Cerebellar cortex (tissue), 1 donor: ENCODE measurements at regions not wholly inside any gene's neighbourhood (a gene's known extent, or its start where the extent isn't known, plus 50 kb on each side); places are given as distances from the start of the nearest gene placed in this dataset.
A peak's percentile ranks its signal among the peaks of the same experiment; 100 is the strongest.

Experiments used
- DNase-seq: peaks from one replicate; pipeline ENCODE4 v3.0.0-alpha.2; 2015; ENCODE audit warnings: low spot score

- no peak for DNase-seq
Observed at GRCh38 chr9:73459817-73460216, 308.2 kb downstream of the ANXA1 start.

- DNase-seq, result no peak
Observed at GRCh38 chr9:73468716-73469115, 317.1 kb downstream of the ANXA1 start.

GRCh38 chr9:73470766-73471165 lies 319.1 kb downstream of the ANXA1 start:
- DNase-seq, result no peak

GRCh38 chr9:73474002-73474600 lies 322.4 kb downstream of the ANXA1 start:
- DNase-seq, result no peak

- DNase-seq, result no peak
Observed at GRCh38 chr9:73474625-73475024, 323.0 kb downstream of the ANXA1 start.

- no peak for DNase-seq
Observed at GRCh38 chr9:73494894-73495293, 343.2 kb downstream of the ANXA1 start.

GRCh38 chr9:73497796-73498195 lies 346.1 kb downstream of the ANXA1 start:
- DNase-seq, result no peak

GRCh38 chr9:73515216-73515615 lies 363.6 kb downstream of the ANXA1 start:
- DNase-seq, result no peak

GRCh38 chr9:73523391-73523790 lies 371.7 kb downstream of the ANXA1 start:
- no peak for DNase-seq

- DNase-seq, result no peak
Observed at GRCh38 chr9:73525350-73525749, 373.7 kb downstream of the ANXA1 start.

GRCh38 chr9:73527521-73527920 lies 375.9 kb downstream of the ANXA1 start:
- no peak for DNase-seq

GRCh38 chr9:73528926-73529325 lies 377.3 kb downstream of the ANXA1 start:
- DNase-seq, result no peak

- no peak for DNase-seq
Observed at GRCh38 chr9:73529666-73530065, 378.0 kb downstream of the ANXA1 start.

GRCh38 chr9:73531051-73531532 lies 379.4 kb downstream of the ANXA1 start:
- no peak for DNase-seq

- no peak for DNase-seq
Observed at GRCh38 chr9:73531658-73532057, 380.0 kb downstream of the ANXA1 start.

GRCh38 chr9:73532985-73533384 lies 381.3 kb downstream of the ANXA1 start:
- DNase-seq, result no peak

GRCh38 chr9:73536403-73536802 lies 384.7 kb downstream of the ANXA1 start:
- no peak for DNase-seq

- no peak for DNase-seq
Observed at GRCh38 chr9:73537561-73537960, 385.9 kb downstream of the ANXA1 start.

- no peak for DNase-seq
Observed at GRCh38 chr9:73539881-73540390, 388.3 kb downstream of the ANXA1 start.

- no peak for DNase-seq
Observed at GRCh38 chr9:73541923-73542322, 390.3 kb downstream of the ANXA1 start.

- DNase-seq, result no peak
Observed at GRCh38 chr9:73543727-73544126, 392.1 kb downstream of the ANXA1 start.

GRCh38 chr9:73548201-73548600 lies 396.5 kb downstream of the ANXA1 start:
- DNase-seq, result peak; percentile 5

GRCh38 chr9:73549991-73550390 lies 398.3 kb downstream of the ANXA1 start:
- no peak for DNase-seq

GRCh38 chr9:73553295-73553694 lies 401.6 kb downstream of the ANXA1 start:
- DNase-seq, result no peak
